BLaER1 (cell line): ENCODE measurements at regions not wholly inside any gene's neighbourhood (a gene's known extent, or its start where the extent isn't known, plus 50 kb on each side); places are given as distances from the start of the nearest gene placed in this dataset.

ENCODE experiments used
- H3K27ac ChIP-seq: shearing (Covaris generic); formaldehyde crosslinking; 2 replicates; pipeline ENCODE4 v1.8.1; 2022
- H3K27me3 ChIP-seq: shearing (Covaris generic); formaldehyde crosslinking; 2 replicates; pipeline ENCODE4 v1.8.1; 2022
- H3K36me3 ChIP-seq: shearing (Covaris generic); formaldehyde crosslinking; 2 replicates; pipeline ENCODE4 v1.8.1; 2022
- H3K4me1 ChIP-seq: shearing (Covaris generic); formaldehyde crosslinking; 2 replicates; pipeline ENCODE4 v1.8.1; 2022
- H3K4me2 ChIP-seq: shearing (Covaris generic); formaldehyde crosslinking; 2 replicates; pipeline ENCODE4 v1.8.1; 2022
- H3K4me3 ChIP-seq: shearing (Covaris generic); formaldehyde crosslinking; 2 replicates; pipeline ENCODE4 v1.8.1; 2022
- H3K9ac ChIP-seq: shearing (Covaris generic); formaldehyde crosslinking; 2 replicates; pipeline ENCODE4 v1.8.1; 2022
- H3K9me3 ChIP-seq: shearing (Covaris generic); formaldehyde crosslinking; 2 replicates; pipeline ENCODE4 v1.8.1; 2022
- H4K20me1 ChIP-seq: shearing (Covaris generic); formaldehyde crosslinking; 2 replicates; pipeline ENCODE4 v1.8.1; 2022
- Cebpa-rat ChIP-seq: shearing (Covaris generic); IDR thresholded peaks from 2 replicates; pipeline ENCODE4 v1.8.1; 2022

GRCh38 chr4:13088726-13089658 is 395.1 kb downstream of the RAB28 start:
- Histone ChIP-seq H3K36me3 (no peaks in the 10 kb centered on the region), H3K9me3 (no peaks in the 10 kb centered on the region), H3K4me3 (no peak overlapping the region), H3K27ac (no peak overlapping the region), H3K27me3 (no peaks in the 10 kb centered on the region), H4K20me1 (no peaks in the 10 kb centered on the region), H3K4me2 (no peak overlapping the region), H3K9ac (no peak overlapping the region), H3K4me1 (no peaks in the 10 kb centered on the region)
- no peak for TF ChIP-seq Cebpa-rat

DNA sequence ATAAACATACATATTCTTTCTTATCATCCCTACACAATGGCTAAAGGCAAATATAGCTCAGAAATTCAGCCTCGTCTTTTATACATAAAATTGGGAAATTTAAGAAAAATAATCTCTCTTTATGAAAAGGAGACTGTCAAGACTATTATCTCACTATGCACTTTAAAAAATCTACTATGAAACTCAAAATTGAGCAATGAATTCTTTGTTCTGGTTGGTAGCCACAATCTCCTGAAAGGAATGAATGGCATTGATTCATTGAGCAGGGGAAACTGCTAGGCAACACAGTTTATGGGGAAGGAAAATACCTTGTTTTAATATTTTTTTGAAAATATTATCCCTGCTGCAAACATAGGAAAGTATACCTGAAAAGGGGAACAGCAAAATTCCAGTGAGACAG is 397.1 kb downstream of the RAB28 start:
- no peak overlapping the region for H3K9ac ChIP-seq
- no peak overlapping the region for H3K4me2 ChIP-seq
- H3K36me3 ChIP-seq = no peaks in the 10 kb centered on the region
- H3K4me3 ChIP-seq = no peak overlapping the region
- H3K4me1 ChIP-seq = no peaks in the 10 kb centered on the region
- peaks cover 12% of the 10 kb centered on the region for H3K9me3 ChIP-seq
- H3K27ac ChIP-seq = no peak overlapping the region
- no peaks in the 10 kb centered on the region for H3K27me3 ChIP-seq
- no peaks in the 10 kb centered on the region for H4K20me1 ChIP-seq
- no peak for TF ChIP-seq Cebpa-rat

- Histone ChIP-seq H4K20me1 (no peaks in the 10 kb centered on the region), H3K4me2 (no peak overlapping the region), H3K4me1 (no peaks in the 10 kb centered on the region), H3K9me3 (peaks cover 32% of the 10 kb centered on the region), H3K9ac (no peak overlapping the region), H3K36me3 (no peaks in the 10 kb centered on the region), H3K27ac (no peak overlapping the region), H3K27me3 (no peaks in the 10 kb centered on the region), H3K4me3 (no peak overlapping the region)
- no peak for TF ChIP-seq Cebpa-rat
These were observed 399.9 kb downstream of the RAB28 start for GRCh38 chr4:13084210-13084609.

GRCh38 chr4:13081830-13082229 is 402.3 kb downstream of the RAB28 start:
- no peak for TF ChIP-seq Cebpa-rat
- Histone ChIP-seq H3K4me2 (no peak overlapping the region), H3K9ac (no peak overlapping the region), H3K27ac (no peak overlapping the region), H3K4me3 (no peak overlapping the region), H4K20me1 (no peaks in the 10 kb centered on the region), H3K27me3 (no peaks in the 10 kb centered on the region), H3K36me3 (no peaks in the 10 kb centered on the region), H3K9me3 (peaks cover 32% of the 10 kb centered on the region), H3K4me1 (no peaks in the 10 kb centered on the region)

DNA sequence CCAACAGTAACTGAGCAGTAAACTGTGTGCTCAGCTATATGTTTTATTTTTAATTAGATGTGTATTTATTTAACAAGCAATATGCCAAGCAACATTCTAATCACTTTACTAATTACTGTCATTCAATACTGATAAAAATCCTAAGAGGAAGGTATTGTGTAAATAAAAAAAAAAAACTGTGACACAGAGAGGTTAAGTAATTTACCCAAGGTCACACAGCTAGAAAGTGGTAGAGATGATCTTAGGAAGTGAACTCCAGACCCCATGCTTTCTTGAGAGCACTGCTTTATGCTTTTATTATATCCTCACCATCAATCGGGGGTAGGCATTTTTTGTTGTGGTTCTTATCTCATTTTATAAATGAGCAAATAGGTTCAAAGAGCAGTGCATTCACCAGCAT is 417.1 kb downstream of the RAB28 start:
- Histone ChIP-seq H3K27ac (no peak overlapping the region), H4K20me1 (no peaks in the 10 kb centered on the region), H3K4me1 (no peaks in the 10 kb centered on the region), H3K9ac (no peak overlapping the region), H3K27me3 (no peaks in the 10 kb centered on the region), H3K4me2 (no peak overlapping the region), H3K36me3 (no peaks in the 10 kb centered on the region), H3K4me3 (no peak overlapping the region), H3K9me3 (no peaks in the 10 kb centered on the region)
- TF ChIP-seq Cebpa-rat = no peak

GRCh38 chr4:13059019-13059418 is 425.1 kb downstream of the RAB28 start:
- no peak overlapping the region for H3K27ac ChIP-seq
- H3K4me3 ChIP-seq = no peak overlapping the region
- no peak for TF ChIP-seq Cebpa-rat
- H3K4me2 ChIP-seq = no peak overlapping the region
- no peak overlapping the region for H3K9ac ChIP-seq
- no peaks in the 10 kb centered on the region for H3K36me3 ChIP-seq
- no peaks in the 10 kb centered on the region for H3K9me3 ChIP-seq
- H3K27me3 ChIP-seq = no peaks in the 10 kb centered on the region
- H3K4me1 ChIP-seq = no peaks in the 10 kb centered on the region
- H4K20me1 ChIP-seq = no peaks in the 10 kb centered on the region

DNA sequence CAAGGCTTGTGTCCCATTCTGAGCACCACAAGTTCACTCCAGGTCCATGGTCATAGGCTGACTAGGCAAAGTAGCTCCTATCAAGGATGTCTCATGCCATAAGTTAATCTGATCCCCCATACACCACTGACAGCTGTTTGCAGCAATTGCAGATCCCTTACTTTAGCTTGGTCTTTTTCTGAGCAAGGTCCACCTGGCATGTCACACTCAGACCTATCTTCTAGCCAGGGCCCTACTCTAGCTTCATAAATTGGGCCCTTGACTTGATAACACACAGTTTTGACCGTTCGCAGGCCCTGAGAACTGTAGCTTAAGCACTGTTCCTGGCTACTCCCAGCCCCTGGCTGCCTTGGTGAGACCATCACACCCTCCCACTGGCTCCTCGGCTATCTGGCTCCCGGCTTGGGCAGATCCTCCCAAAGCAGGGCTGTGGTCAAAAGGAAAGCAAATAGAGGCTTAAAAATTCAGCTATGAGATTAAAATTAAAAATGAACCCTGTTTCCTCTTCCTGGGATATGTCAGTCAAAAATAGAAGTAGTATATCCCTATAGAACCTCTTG is 427.4 kb downstream of the RAB28 start:
- Histone ChIP-seq H3K9ac (no peak overlapping the region), H3K4me1 (no peaks in the 10 kb centered on the region), H3K9me3 (no peaks in the 10 kb centered on the region), H4K20me1 (no peaks in the 10 kb centered on the region), H3K4me2 (no peak overlapping the region), H3K36me3 (no peaks in the 10 kb centered on the region), H3K27ac (no peak overlapping the region), H3K4me3 (no peak overlapping the region), H3K27me3 (no peaks in the 10 kb centered on the region)
- TF ChIP-seq Cebpa-rat = no peak

DNA sequence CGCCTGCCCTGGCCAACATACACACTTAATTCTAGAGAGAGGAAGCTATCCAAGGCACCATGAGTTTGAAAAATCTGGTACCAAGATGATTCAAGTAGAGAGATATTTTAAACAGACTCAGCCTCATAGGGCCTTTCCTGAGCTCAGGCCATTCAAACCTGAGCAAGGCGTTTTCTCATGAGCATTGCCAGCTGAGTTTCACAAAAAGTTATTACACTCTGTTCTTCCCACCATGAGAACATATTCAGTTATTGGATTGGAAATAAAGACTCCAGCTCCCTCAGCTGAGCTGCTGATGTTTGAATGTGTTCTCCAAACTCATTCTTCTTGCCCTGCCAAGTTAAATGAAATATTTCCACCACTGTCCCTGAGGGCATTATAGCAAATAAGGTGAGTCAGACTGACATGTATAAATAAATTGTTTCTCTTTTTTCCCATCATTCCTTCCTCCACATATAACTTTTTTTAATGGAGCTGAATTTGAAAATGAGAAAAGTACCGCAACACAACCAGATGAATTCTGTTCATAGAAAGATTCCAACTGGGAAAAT is 429.6 kb downstream of the RAB28 start:
- Histone ChIP-seq H3K4me2 (no peak overlapping the region), H3K27ac (no peak overlapping the region), H4K20me1 (no peaks in the 10 kb centered on the region), H3K4me3 (no peak overlapping the region), H3K4me1 (no peaks in the 10 kb centered on the region), H3K27me3 (no peaks in the 10 kb centered on the region), H3K9me3 (no peaks in the 10 kb centered on the region), H3K9ac (no peak overlapping the region), H3K36me3 (no peaks in the 10 kb centered on the region)
- TF ChIP-seq Cebpa-rat = no peak

GRCh38 chr4:13047591-13047990 is 436.5 kb downstream of the RAB28 start:
- Histone ChIP-seq H3K9me3 (0 out of 2 replicates have a peak, but pooled peaks cover 9% of the 10 kb centered on the region), H3K27ac (no peak overlapping the region), H3K4me2 (no peak overlapping the region), H4K20me1 (no peaks in the 10 kb centered on the region), H3K4me1 (no peaks in the 10 kb centered on the region), H3K9ac (no peak overlapping the region), H3K36me3 (no peaks in the 10 kb centered on the region), H3K4me3 (no peak overlapping the region), H3K27me3 (no peaks in the 10 kb centered on the region)
- no peak for TF ChIP-seq Cebpa-rat

- Histone ChIP-seq H3K4me2 (no peak overlapping the region), H3K27me3 (no peaks in the 10 kb centered on the region), H3K4me3 (no peak overlapping the region), H3K9ac (no peak overlapping the region), H3K27ac (no peak overlapping the region), H4K20me1 (no peaks in the 10 kb centered on the region), H3K9me3 (no peaks in the 10 kb centered on the region), H3K4me1 (no peaks in the 10 kb centered on the region), H3K36me3 (no peaks in the 10 kb centered on the region)
- no peak for TF ChIP-seq Cebpa-rat
These were observed 447.3 kb downstream of the RAB28 start for GRCh38 chr4:13036841-13037240.
